ENCODE measurements at regions not wholly inside any gene's neighbourhood (a gene's known extent, or its start where the extent isn't known, plus 50 kb on each side); places are given as distances from the start of the nearest gene placed in this dataset.

DNA sequence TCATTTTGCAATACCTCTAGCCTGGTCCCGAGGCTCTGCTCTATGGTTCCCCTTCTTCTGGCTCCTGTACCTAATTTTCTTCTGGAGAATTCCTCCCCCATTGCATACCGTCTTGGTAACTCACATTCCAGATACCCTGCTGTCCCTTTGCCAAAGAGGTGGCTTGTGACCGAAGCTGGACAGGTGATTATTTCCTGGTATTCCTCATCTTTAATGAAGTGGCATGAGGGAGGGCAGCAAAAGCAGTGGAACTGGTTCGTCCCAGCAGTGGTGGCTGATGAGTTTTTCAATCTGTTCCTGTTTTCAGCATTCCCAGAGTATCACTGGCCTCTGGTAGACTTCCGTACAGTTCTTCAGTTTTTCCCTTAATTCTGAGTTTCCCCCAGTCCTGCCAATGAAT lies 186.2 kb upstream of the CADPS start:
- TF ChIP-seq CTCF (IDR thresholded peaks at IDR 0.05; ENCODE audit: insufficient read depth, low read length), result no peak
- TF ChIP-seq, protein P1, sequence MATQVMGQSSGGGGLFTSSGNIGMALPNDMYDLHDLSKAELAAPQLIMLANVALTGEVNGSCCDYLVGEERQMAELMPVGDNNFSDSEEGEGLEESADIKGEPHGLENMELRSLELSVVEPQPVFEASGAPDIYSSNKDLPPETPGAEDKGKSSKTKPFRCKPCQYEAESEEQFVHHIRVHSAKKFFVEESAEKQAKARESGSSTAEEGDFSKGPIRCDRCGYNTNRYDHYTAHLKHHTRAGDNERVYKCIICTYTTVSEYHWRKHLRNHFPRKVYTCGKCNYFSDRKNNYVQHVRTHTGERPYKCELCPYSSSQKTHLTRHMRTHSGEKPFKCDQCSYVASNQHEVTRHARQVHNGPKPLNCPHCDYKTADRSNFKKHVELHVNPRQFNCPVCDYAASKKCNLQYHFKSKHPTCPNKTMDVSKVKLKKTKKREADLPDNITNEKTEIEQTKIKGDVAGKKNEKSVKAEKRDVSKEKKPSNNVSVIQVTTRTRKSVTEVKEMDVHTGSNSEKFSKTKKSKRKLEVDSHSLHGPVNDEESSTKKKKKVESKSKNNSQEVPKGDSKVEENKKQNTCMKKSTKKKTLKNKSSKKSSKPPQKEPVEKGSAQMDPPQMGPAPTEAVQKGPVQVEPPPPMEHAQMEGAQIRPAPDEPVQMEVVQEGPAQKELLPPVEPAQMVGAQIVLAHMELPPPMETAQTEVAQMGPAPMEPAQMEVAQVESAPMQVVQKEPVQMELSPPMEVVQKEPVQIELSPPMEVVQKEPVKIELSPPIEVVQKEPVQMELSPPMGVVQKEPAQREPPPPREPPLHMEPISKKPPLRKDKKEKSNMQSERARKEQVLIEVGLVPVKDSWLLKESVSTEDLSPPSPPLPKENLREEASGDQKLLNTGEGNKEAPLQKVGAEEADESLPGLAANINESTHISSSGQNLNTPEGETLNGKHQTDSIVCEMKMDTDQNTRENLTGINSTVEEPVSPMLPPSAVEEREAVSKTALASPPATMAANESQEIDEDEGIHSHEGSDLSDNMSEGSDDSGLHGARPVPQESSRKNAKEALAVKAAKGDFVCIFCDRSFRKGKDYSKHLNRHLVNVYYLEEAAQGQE (IDR thresholded peaks at IDR 0.05; ENCODE audit: insufficient replicate concordance, low read depth), result no peak
- no peak for TF ChIP-seq POLR2AphosphoS5 (IDR thresholded peaks at IDR 0.05; ENCODE audit: low read depth)

Data from HL-60 (cell line).